ENCODE measurements at regions not wholly inside any gene's neighbourhood (a gene's known extent, or its start where the extent isn't known, plus 50 kb on each side); places are given as distances from the start of the nearest gene placed in this dataset.

GRCh38 chr10:130656582-130657133, 520.5 kb downstream of the GLRX3 start:
- Mint-ChIP-seq H3K9me3 (no peaks in the 10 kb centered on the region; a peak in 2 of 5 replicates), H3K4me3 (no peak overlapping the region), H3K4me1 (peaks cover 0 to 10% of the 10 kb centered on the region in 2 experiments; a peak in 2 of 4 replicates), H3K36me3 (ENCODE audit: insufficient read depth in 1 of 3, low read depth in 3 of 3) (no peaks in the 10 kb centered on the region; a peak in 2 of 7 replicates), H3K27me3 (ENCODE audit: low read depth) (peaks cover 4% of the 10 kb centered on the region; the same call in 1 of the 2 replicates), H3K27ac (no peak overlapping the region; a peak in 1 of 7 replicates)
- no peak overlapping the region for H3K4me2 ChIP-seq (ENCODE audit: insufficient read depth, insufficient read length, low read length)
- no peak overlapping the region for H2BK15ac ChIP-seq (ENCODE audit: low read depth, low read length)
- no peak overlapping the region for H2BK120ac ChIP-seq (ENCODE audit: low read depth, low read length, poor library complexity, severe bottlenecking)
- no peak overlapping the region for H3K18ac ChIP-seq (ENCODE audit: insufficient read length, low read depth, low read length)
- H3K27me3 ChIP-seq (ENCODE audit: insufficient read depth, low read length) = no peaks in the 10 kb centered on the region
- TF ChIP-seq CTCF (conservative IDR thresholded peaks at IDR 0.05) = no peak
- H3K79me1 ChIP-seq (ENCODE audit: insufficient read depth, low read depth, low read length, poor library complexity, severe bottlenecking) = no peaks in the 10 kb centered on the region
- no peak overlapping the region for H3K23ac ChIP-seq (ENCODE audit: insufficient read length, low read depth, low read length)
- H2AFZ ChIP-seq (ENCODE audit: low read length) = no peak overlapping the region
- H3K9ac ChIP-seq (ENCODE audit: extremely low read depth, insufficient read length, low read length) = no peak overlapping the region
- H4K8ac ChIP-seq (replicated peaks; ENCODE audit: insufficient read length, low read depth, low read length) = no peak overlapping the region
- no peak overlapping the region for H3K27ac ChIP-seq (ENCODE audit: insufficient read length, low read depth, low read length)
- H3K4me1 ChIP-seq (ENCODE audit: insufficient read depth, low read length) = no peaks in the 10 kb centered on the region; the same call in 1 of the 2 replicates
- no peak overlapping the region; the same call in 1 of the 2 replicates for H3K14ac ChIP-seq (ENCODE audit: insufficient read depth, low read length)
- WGBS (ENCODE audit: extremely low coverage, insufficient read length, low lambda C conversion rate) = no CpG with 5 or more reads among the region's 15 CpGs
- no peak overlapping the region for H2BK20ac ChIP-seq (ENCODE audit: low read depth, low read length, poor library complexity, severe bottlenecking)
- H3K9me3 ChIP-seq (ENCODE audit: control insufficient read depth, low read depth, low read length) = no peaks in the 10 kb centered on the region
- no peaks in the 10 kb centered on the region for H3K79me2 ChIP-seq (ENCODE audit: insufficient read depth, low read length)
- no peak overlapping the region for H2BK5ac ChIP-seq (ENCODE audit: insufficient read length, low read length)
- no peak overlapping the region for H3T11ph ChIP-seq (ENCODE audit: low read length)
- H3K4ac ChIP-seq (ENCODE audit: low read depth, low read length) = no peak overlapping the region
- DNase-seq = no peak
- no peak overlapping the region for H4K5ac ChIP-seq (ENCODE audit: insufficient read length, low read depth, low read length)
- H2BK12ac ChIP-seq (ENCODE audit: insufficient read length, low read depth, low read length) = no peak overlapping the region
- no peaks in the 10 kb centered on the region for H3K23me2 ChIP-seq (ENCODE audit: insufficient read length, low read depth, low read length, poor library complexity, severe bottlenecking)
- H3K56ac ChIP-seq (ENCODE audit: insufficient read length, low read depth, low read length) = no peak overlapping the region
- H4K91ac ChIP-seq (ENCODE audit: insufficient read length, low read depth, low read length) = no peak overlapping the region
- H2AK5ac ChIP-seq (ENCODE audit: insufficient read length, low read length) = no peak overlapping the region
- no peaks in the 10 kb centered on the region for H4K20me1 ChIP-seq (ENCODE audit: control insufficient read depth, insufficient read depth, insufficient read length)

Data from H9 (cell line).